Upper lobe of right lung (tissue), 1 donor: ENCODE measurements at regions not wholly inside any gene's neighbourhood (a gene's known extent, or its start where the extent isn't known, plus 50 kb on each side); places are given as distances from the start of the nearest gene placed in this dataset.

Experiments used
- ATAC-seq: fragments of 200-7000 bp; cut with Tn5 transposase; one replicate; pipeline ENCODE4 v1.9.1; 2020; ENCODE audit warnings: mild to moderate bottlenecking, moderate library complexity
- DNase-seq: peaks from one replicate; pipeline ENCODE4 v3.0.0-alpha.2; 2020
- H3K27ac ChIP-seq: fragments of 200-600 bp; one replicate; pipeline ENCODE4 v1.8.0; 2022
- H3K27me3 ChIP-seq: fragments of 200-600 bp; one replicate; pipeline ENCODE4 v1.8.0; 2022; ENCODE audit warnings: mild to moderate bottlenecking
- H3K36me3 ChIP-seq: fragments of 200-600 bp; one replicate; pipeline ENCODE4 v1.8.0; 2022
- H3K4me1 ChIP-seq: fragments of 200-600 bp; one replicate; pipeline ENCODE4 v1.8.0; 2022
- H3K4me3 ChIP-seq: fragments of 200-600 bp; one replicate; pipeline ENCODE4 v1.8.0; 2022; ENCODE audit warnings: mild to moderate bottlenecking
- H3K9me3 ChIP-seq: fragments of 200-600 bp; one replicate; pipeline ENCODE4 v1.8.0; 2022
- CTCF ChIP-seq: fragments of 200-600 bp; IDR thresholded peaks from one replicate; pipeline ENCODE4 v1.8.0; 2022; ENCODE audit warnings: antibody characterized with exemption
- intact Hi-C: fragments of 100-400 bp; cut with DNase I; formaldehyde crosslinking; loops from one replicate; pipeline ENCODE4 v1.11.0; 2022
- donor health status: DM: no; HTN: yes; CAD: no; lungs with severe emphysema.

GRCh38 chr3:193910310-193910709 lies 225.6 kb upstream of the HES1 start:
- no peak for TF ChIP-seq CTCF
- Histone ChIP-seq H3K36me3 (no peaks in the 10 kb centered on the region), H3K27ac (no peak overlapping the region), H3K4me1 (peaks cover 25% of the 10 kb centered on the region), H3K27me3 (no peaks in the 10 kb centered on the region), H3K9me3 (peaks cover 6% of the 10 kb centered on the region), H3K4me3 (no peak overlapping the region)
- DNase-seq (no peak), ATAC-seq (no peak)
- intact Hi-C loops = no loop called here

GRCh38 chr3:193910886-193911738 lies 224.8 kb upstream of the HES1 start:
- Histone ChIP-seq H3K27ac (no peak overlapping the region), H3K4me3 (no peak overlapping the region), H3K27me3 (no peaks in the 10 kb centered on the region), H3K36me3 (no peaks in the 10 kb centered on the region), H3K4me1 (peaks cover 19% of the 10 kb centered on the region), H3K9me3 (peaks cover 6% of the 10 kb centered on the region)
- DNase-seq (no peak), ATAC-seq (peak; percentile 79)
- intact Hi-C loops = no loop called here
- TF ChIP-seq CTCF = no peak

GRCh38 chr3:193911784-193912340 lies 224.1 kb upstream of the HES1 start:
- Histone ChIP-seq H3K9me3 (peaks cover 6% of the 10 kb centered on the region), H3K4me3 (no peak overlapping the region), H3K4me1 (peaks cover 19% of the 10 kb centered on the region), H3K27me3 (no peaks in the 10 kb centered on the region), H3K36me3 (no peaks in the 10 kb centered on the region), H3K27ac (no peak overlapping the region)
- ATAC-seq (no peak), DNase-seq (no peak)
- intact Hi-C loops = no loop called here
- no peak for TF ChIP-seq CTCF

- Histone ChIP-seq H3K4me3 (no peak overlapping the region), H3K36me3 (no peaks in the 10 kb centered on the region), H3K27me3 (no peaks in the 10 kb centered on the region), H3K27ac (no peak overlapping the region), H3K4me1 (peaks cover 19% of the 10 kb centered on the region), H3K9me3 (peaks cover 6% of the 10 kb centered on the region)
- ATAC-seq (no peak), DNase-seq (no peak)
- intact Hi-C loops = no loop called here
- no peak for TF ChIP-seq CTCF
Measured at GRCh38 chr3:193912621-193913178, 223.2 kb upstream of the HES1 start.

GRCh38 chr3:193914602-193915001 lies 221.3 kb upstream of the HES1 start:
- no peak for TF ChIP-seq CTCF
- Histone ChIP-seq H3K36me3 (no peaks in the 10 kb centered on the region), H3K27ac (no peak overlapping the region), H3K27me3 (no peaks in the 10 kb centered on the region), H3K4me3 (no peak overlapping the region), H3K4me1 (peaks cover 19% of the 10 kb centered on the region), H3K9me3 (no peaks in the 10 kb centered on the region)
- intact Hi-C loops = no loop called here
- ATAC-seq (no peak), DNase-seq (no peak)
